H1 (cell line): ENCODE measurements at regions not wholly inside any gene's neighbourhood (a gene's known extent, or its start where the extent isn't known, plus 50 kb on each side); places are given as distances from the start of the nearest gene placed in this dataset.

Experiments
- CTCF ChIA-PET: fragments of 300-600 bp; sonication (Branson Sonifier 250); formaldehyde crosslinking; loops from one replicate; lab custom pipeline; 2021; ENCODE audit not compliant: partially characterized antibody; lab: Charles Lee
- POLR2A ChIA-PET: fragments of 300-600 bp; sonication (Branson Sonifier 250); formaldehyde crosslinking; loops from one replicate; lab custom pipeline; 2021; ENCODE audit warnings: inconsistent platforms; ENCODE audit not compliant: partially characterized antibody; lab: Charles Lee
- DNase-seq, 2 experiments: peaks; one replicate each; pipeline versions ENCODE4 v3.0.0 to v3.0.0-alpha.2; 2010 to 2022; ENCODE audit warnings: low spot score in 2 of 2, low read depth in 1 of 2, mixed read lengths in 1 of 2
- FAIRE-seq: peaks from 2 replicates; lab custom pipeline; 2011; peaks lifted over from hg19 to GRCh38; lab: Jason Lieb, UNC
- H2AFZ ChIP-seq: 2 replicates; pipeline ENCODE4 v1.8.1; 2012; ENCODE audit warnings: low read length, inconsistent platforms
- H2AK5ac ChIP-seq: 2 replicates; pipeline ENCODE4 v1.6.1; 2013; ENCODE audit warnings: low read depth, low read length
- H2BK120ac ChIP-seq: replicated peaks from 2 replicates; pipeline ENCODE3; 2013; ENCODE audit warnings: low read depth, low read length, inconsistent platforms
- H2BK12ac ChIP-seq: 2 replicates; pipeline ENCODE4 v1.6.1; 2013; ENCODE audit warnings: low read depth, low read length
- H2BK15ac ChIP-seq: 2 replicates; pipeline ENCODE4 v1.6.1; 2013; ENCODE audit warnings: low read length
- H2BK20ac ChIP-seq: 2 replicates; pipeline ENCODE4 v1.6.1; 2013; ENCODE audit warnings: low read length
- H2BK5ac ChIP-seq: 2 replicates; pipeline ENCODE4 v1.6.1; 2013; ENCODE audit warnings: low read depth, low read length
- H3K14ac ChIP-seq: 2 replicates; pipeline ENCODE4 v1.6.1; 2013; ENCODE audit warnings: inconsistent platforms; ENCODE audit not compliant: insufficient read length
- H3K18ac ChIP-seq: 2 replicates; pipeline ENCODE4 v1.6.1; 2013; ENCODE audit warnings: low read length; ENCODE audit errors: extremely low read depth
- H3K23ac ChIP-seq: 2 replicates; pipeline ENCODE4 v1.6.1; 2013; ENCODE audit warnings: inconsistent platforms; ENCODE audit not compliant: insufficient read length
- H3K23me2 ChIP-seq: 2 replicates; pipeline ENCODE4 v1.6.1; 2013; ENCODE audit warnings: low read depth, low read length
- H3K27ac ChIP-seq: 2 replicates; pipeline ENCODE4 v1.6.1; 2011; ENCODE audit warnings: low read depth, low read length, inconsistent platforms
- H3K27me3 ChIP-seq, 4 experiments: replicated peaks in 1 of 4; 1 replicate in 1 of 4; 2 replicates in 3 of 4; pipeline versions ENCODE4 v1.6.1 to v1.8.1; 2011 to 2013; ENCODE audit warnings: low read length in 3 of 4, mild to moderate bottlenecking in 3 of 4, inconsistent platforms in 2 of 4, mixed read lengths in 2 of 4, moderate library complexity in 1 of 4; ENCODE audit not compliant: control insufficient read depth in 3 of 4, insufficient read depth in 3 of 4; ENCODE audit errors: extremely low read depth in 1 of 4
- H3K36me3 ChIP-seq, 4 experiments: 2 replicates each; pipeline versions ENCODE4 v1.6.1 to v1.8.1; 2011 to 2013; ENCODE audit warnings: mild to moderate bottlenecking in 4 of 4, low read length in 3 of 4, moderate library complexity in 2 of 4, control low read depth in 1 of 4, inconsistent platforms in 1 of 4; ENCODE audit not compliant: insufficient read depth in 4 of 4, control insufficient read depth in 2 of 4
- H3K4ac ChIP-seq: replicated peaks from 2 replicates; pipeline ENCODE3; 2013; ENCODE audit warnings: low read length, low read depth, mixed read lengths, inconsistent platforms; ENCODE audit not compliant: insufficient read length
- H3K4me1 ChIP-seq, 4 experiments: replicated peaks in 1 of 4; 1 replicate in 1 of 4; 2 replicates in 3 of 4; pipeline versions ENCODE4 v1.6.1 to v1.8.1; 2011 to 2013; ENCODE audit warnings: low read length in 3 of 4, inconsistent platforms in 2 of 4, mixed read lengths in 1 of 4; ENCODE audit not compliant: insufficient read depth in 4 of 4, control insufficient read depth in 3 of 4
- H3K4me2 ChIP-seq, 2 experiments: 2 replicates each; pipeline versions ENCODE4 v1.6.1 to v1.8.1; 2011 to 2013; ENCODE audit warnings: low read depth in 2 of 2, low read length in 2 of 2, control low read depth in 1 of 2, inconsistent platforms in 1 of 2, mild to moderate bottlenecking in 1 of 2; ENCODE audit not compliant: insufficient read depth in 1 of 2
- H3K4me3 ChIP-seq, 4 experiments: fragments of 200-600, 300-600 bp in 1 of 4; sonication (generic), shearing (Covaris generic), sonication (Bioruptor Twin) in 1 of 4; 2 replicates each; pipeline versions ENCODE4 v1.5.1 to v1.8.1; 2011 to 2016; ENCODE audit warnings: low read length in 4 of 4, low read depth in 3 of 4, control low read depth in 2 of 4, inconsistent platforms in 2 of 4, mild to moderate bottlenecking in 2 of 4, mixed read lengths in 1 of 4, moderate library complexity in 1 of 4; ENCODE audit not compliant: insufficient read depth in 2 of 4; ENCODE audit errors: extremely low read depth in 1 of 4
- H3K56ac ChIP-seq: replicated peaks from 2 replicates; pipeline ENCODE3; 2013; ENCODE audit warnings: low read depth, mild to moderate bottlenecking, mixed read lengths, low read length, inconsistent platforms; ENCODE audit not compliant: insufficient read length
- H3K79me1 ChIP-seq: 2 replicates; pipeline ENCODE4 v1.6.1; 2013; ENCODE audit warnings: low read depth, low read length, control low read depth
- H3K79me2 ChIP-seq, 2 experiments: 2 replicates each; pipeline versions ENCODE4 v1.6.1 to v1.8.1; 2012 to 2013; ENCODE audit warnings: low read length in 2 of 2, mild to moderate bottlenecking in 2 of 2, inconsistent platforms in 1 of 2; ENCODE audit not compliant: insufficient read depth in 2 of 2, control insufficient read depth in 1 of 2
- H3K9ac ChIP-seq, 4 experiments: replicated peaks in 1 of 4; 1 replicate in 1 of 4; 2 replicates in 3 of 4; pipeline versions ENCODE4 v1.6.1 to v1.8.1; 2011 to 2013; ENCODE audit warnings: low read depth in 3 of 4, low read length in 3 of 4, control low read depth in 2 of 4, mild to moderate bottlenecking in 2 of 4, moderate library complexity in 2 of 4, inconsistent platforms in 1 of 4; ENCODE audit errors: extremely low read depth in 1 of 4
- H3K9me3 ChIP-seq, 2 experiments: 2 replicates each; pipeline versions ENCODE4 v1.6.1 to v1.8.1; 2012 to 2013; ENCODE audit warnings: mild to moderate bottlenecking in 2 of 2, moderate library complexity in 2 of 2, control low read depth in 1 of 2, inconsistent platforms in 1 of 2, low read depth in 1 of 2, low read length in 1 of 2, mixed read lengths in 1 of 2; ENCODE audit not compliant: insufficient read depth in 2 of 2
- H4K20me1 ChIP-seq, 2 experiments: replicated peaks in 1 of 2; 2 replicates each; pipeline versions ENCODE3 to v1.8.1; 2011 to 2013; ENCODE audit warnings: inconsistent platforms in 2 of 2, low read length in 2 of 2, mild to moderate bottlenecking in 1 of 2; ENCODE audit not compliant: insufficient read depth in 2 of 2, control insufficient read depth in 1 of 2
- H4K5ac ChIP-seq: 2 replicates; pipeline ENCODE4 v1.6.1; 2013; ENCODE audit warnings: low read length, low read depth, mixed read lengths, inconsistent platforms; ENCODE audit not compliant: insufficient read length
- H4K8ac ChIP-seq: 2 replicates; pipeline ENCODE4 v1.8.0; 2013; ENCODE audit warnings: mild to moderate bottlenecking, moderate library complexity, low read length, inconsistent platforms; ENCODE audit not compliant: insufficient read depth; ENCODE audit errors: extremely low read depth
- H4K91ac ChIP-seq: replicated peaks from 2 replicates; pipeline ENCODE3; 2013; ENCODE audit warnings: low read length, mixed read lengths, inconsistent platforms; ENCODE audit not compliant: insufficient read length
- CEBPB ChIP-seq: IDR thresholded peaks from 2 replicates; pipeline ENCODE4 v1.6.1; 2012; ENCODE audit warnings: low read depth, low read length
- EP300 ChIP-seq, 2 experiments: IDR thresholded peaks; 1 replicate in 1 of 2; 2 replicates in 1 of 2; pipeline ENCODE4 v1.6.1; 2011 to 2012; ENCODE audit warnings: low read depth in 2 of 2, low read length in 2 of 2, mild to moderate bottlenecking in 2 of 2, borderline replicate concordance in 1 of 2, inconsistent platforms in 1 of 2, moderate library complexity in 1 of 2
- HDAC6 ChIP-seq: IDR thresholded peaks from one replicate; pipeline ENCODE4 v1.7.1; 2012; ENCODE audit warnings: low read depth, mild to moderate bottlenecking, inconsistent platforms, low read length, moderate library complexity
- SIN3A ChIP-seq, 2 experiments: IDR thresholded peaks in 1 of 2; conservative IDR thresholded peaks in 1 of 2; 2 replicates each; pipeline ENCODE4 v1.6.1; 2011 to 2012; ENCODE audit warnings: low read length in 2 of 2, improper control_type of control experiment in 1 of 2, low read depth in 1 of 2, mild to moderate bottlenecking in 1 of 2
- SP4 ChIP-seq: IDR thresholded peaks from 2 replicates; pipeline ENCODE4 v1.6.1; 2012; ENCODE audit warnings: low read length, inconsistent platforms
- SUZ12 ChIP-seq: fragments of 200-600 bp; sonication (generic); IDR thresholded peaks from 2 replicates; pipeline ENCODE4 v1.6.1; 2012; ENCODE audit warnings: mild to moderate bottlenecking, inconsistent platforms, low read length, moderate library complexity, mixed read lengths
- TAF1 ChIP-seq: IDR thresholded peaks from 2 replicates; pipeline ENCODE4 v1.6.1; 2011; ENCODE audit warnings: mild to moderate bottlenecking, low read depth, low read length
- WGBS, 2 experiments: shearing (Covaris generic) in 1 of 2; methylation state at CpG; one replicate each; pipeline versions ENCODE4 v1.1.6 to v1.1.7; 2013 to 2015; ENCODE audit warnings: low lambda C conversion rate in 2 of 2, mixed read lengths in 2 of 2, inconsistent platforms in 1 of 2, low coverage in 1 of 2, missing lambda C conversion rate in 1 of 2; ENCODE audit not compliant: insufficient replicate concordance in 2 of 2, insufficient coverage in 1 of 2, insufficient read length in 1 of 2; ENCODE audit errors: extremely low coverage in 1 of 2, missing lambda C conversion rate in 1 of 2; 5-methylcytosine and 5-hydroxymethylcytosine counted together

GRCh38 chr1:87705233-87705632 is 376.6 kb downstream of the LMO4 start:
- FAIRE-seq: no peak
- no peak overlapping the region for H2BK20ac ChIP-seq
- H3K4me3 ChIP-seq: no peak overlapping the region
- H4K8ac ChIP-seq: no peak overlapping the region
- no peak overlapping the region for H4K91ac ChIP-seq
- H3K9me3 ChIP-seq: peaks cover 3 to 8% of the 10 kb centered on the region in 2 experiments; a peak in 3 of 4 replicates
- H3K27me3 ChIP-seq: no peaks in the 10 kb centered on the region
- no peak overlapping the region for H3K9ac ChIP-seq
- no peak overlapping the region for H3K4ac ChIP-seq
- no peak overlapping the region for H2AFZ ChIP-seq
- H3K79me2 ChIP-seq: no peaks in the 10 kb centered on the region
- no peak overlapping the region for H4K5ac ChIP-seq
- CTCF ChIA-PET: no interaction called here
- no peak overlapping the region for H3K4me2 ChIP-seq
- no peak overlapping the region for H3K23ac ChIP-seq
- no peak overlapping the region for H2AK5ac ChIP-seq
- no peak for DNase-seq
- H3K14ac ChIP-seq: no peak overlapping the region
- H3K36me3 ChIP-seq: no peaks in the 10 kb centered on the region
- no peaks in the 10 kb centered on the region for H4K20me1 ChIP-seq
- H3K23me2 ChIP-seq: no peaks in the 10 kb centered on the region
- H2BK12ac ChIP-seq: no peak overlapping the region
- H3K4me1 ChIP-seq: peaks cover 0 to 3% (median 0%) of the 10 kb centered on the region in 4 experiments; a peak in 1 of 7 replicates
- TF ChIP-seq SP4 (no peak), SUZ12 (no peak), EP300 (IDR thresholded peaks at IDR 0.05; ENCODE audit: borderline replicate concordance in 1 of 2, low read depth in 2 of 2, low read length in 2 of 2) (no peak), CEBPB (no peak), TAF1 (no peak), HDAC6 (no peak), SIN3A (conservative IDR thresholded peaks at IDR 0.05 in 1 of 2, IDR thresholded peaks at IDR 0.05 in 1 of 2; ENCODE audit: low read depth in 1 of 2, low read length in 2 of 2) (no peak)
- H3K79me1 ChIP-seq: no peaks in the 10 kb centered on the region
- POLR2A ChIA-PET: no interaction called here
- 85% methylated on average over 4 of the region's 4 CpGs; no CpG with 5 or more reads in 1 of the 2 experiments for WGBS, 2 experiments
- H3K27ac ChIP-seq: no peak overlapping the region
- no peak overlapping the region for H2BK15ac ChIP-seq
- no peak overlapping the region for H2BK5ac ChIP-seq
- no peak overlapping the region for H3K18ac ChIP-seq
- no peak overlapping the region for H3K56ac ChIP-seq
- H2BK120ac ChIP-seq: no peak overlapping the region
